NB4 (cell line): ENCODE measurements at regions not wholly inside any gene's neighbourhood (a gene's known extent, or its start where the extent isn't known, plus 50 kb on each side); places are given as distances from the start of the nearest gene placed in this dataset.

Experiments
- POLR2A ChIP-seq: IDR thresholded peaks from 2 replicates; pipeline ENCODE4 v1.6.1; 2011; ENCODE audit warnings: mild to moderate bottlenecking; ENCODE audit not compliant: insufficient read length; ENCODE audit errors: extremely low read depth
- TF ChIP-seq, protein P1 (sequence below): IDR thresholded peaks from one replicate; pipeline ENCODE4 v1.5.1; 2012; ENCODE audit warnings: low read depth, low read length

DNA sequence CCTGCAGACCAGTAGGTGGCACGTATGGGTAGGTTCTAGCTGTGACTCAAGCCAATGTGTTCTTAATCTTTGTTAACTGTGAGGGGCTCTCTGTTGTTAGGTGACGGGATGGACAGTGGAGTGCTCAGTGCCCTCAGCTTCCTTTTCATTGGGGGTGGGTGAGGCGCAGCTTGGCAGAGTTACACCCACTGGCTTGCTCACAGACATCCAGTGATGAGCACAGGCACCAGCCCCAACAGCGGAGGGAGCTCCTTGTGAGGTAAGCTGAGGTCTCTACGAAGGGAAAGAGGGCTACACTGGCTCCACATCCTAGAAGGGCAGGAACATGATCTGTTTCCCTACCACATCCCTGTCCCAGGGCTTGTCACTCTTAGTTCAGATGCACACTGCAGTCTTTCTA, 871.3 kb downstream of the LRRIQ3 start:
- TF ChIP-seq, protein P1, sequence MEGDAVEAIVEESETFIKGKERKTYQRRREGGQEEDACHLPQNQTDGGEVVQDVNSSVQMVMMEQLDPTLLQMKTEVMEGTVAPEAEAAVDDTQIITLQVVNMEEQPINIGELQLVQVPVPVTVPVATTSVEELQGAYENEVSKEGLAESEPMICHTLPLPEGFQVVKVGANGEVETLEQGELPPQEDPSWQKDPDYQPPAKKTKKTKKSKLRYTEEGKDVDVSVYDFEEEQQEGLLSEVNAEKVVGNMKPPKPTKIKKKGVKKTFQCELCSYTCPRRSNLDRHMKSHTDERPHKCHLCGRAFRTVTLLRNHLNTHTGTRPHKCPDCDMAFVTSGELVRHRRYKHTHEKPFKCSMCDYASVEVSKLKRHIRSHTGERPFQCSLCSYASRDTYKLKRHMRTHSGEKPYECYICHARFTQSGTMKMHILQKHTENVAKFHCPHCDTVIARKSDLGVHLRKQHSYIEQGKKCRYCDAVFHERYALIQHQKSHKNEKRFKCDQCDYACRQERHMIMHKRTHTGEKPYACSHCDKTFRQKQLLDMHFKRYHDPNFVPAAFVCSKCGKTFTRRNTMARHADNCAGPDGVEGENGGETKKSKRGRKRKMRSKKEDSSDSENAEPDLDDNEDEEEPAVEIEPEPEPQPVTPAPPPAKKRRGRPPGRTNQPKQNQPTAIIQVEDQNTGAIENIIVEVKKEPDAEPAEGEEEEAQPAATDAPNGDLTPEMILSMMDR = no peak
- TF ChIP-seq POLR2A = no peak
